ENCODE measurements at regions not wholly inside any gene's neighbourhood (a gene's known extent, or its start where the extent isn't known, plus 50 kb on each side); places are given as distances from the start of the nearest gene placed in this dataset.
"Not testable (repeated sequence)": the region's sequence is repeated elsewhere in the genome, so short reads cannot be mapped to it uniquely, and the experiment has no call there.

- H3K4me3 ChIP-seq (ENCODE audit: low read depth, low read length) = no peak overlapping the region
- TF ChIP-seq CTCF (IDR thresholded peaks at IDR 0.05; ENCODE audit: borderline replicate concordance, insufficient read depth, low read depth, low read length) = no peak
Measured at GRCh38 chr3:11739706-11740105, 96.0 kb upstream of the VGLL4 start.

GRCh38 chr3:11739123-11739522, 95.4 kb upstream of the VGLL4 start:
- TF ChIP-seq CTCF (IDR thresholded peaks at IDR 0.05; ENCODE audit: borderline replicate concordance, insufficient read depth, low read depth, low read length) = no peak

GRCh38 chr3:11737742-11738141, 94.0 kb upstream of the VGLL4 start:
- no peak for TF ChIP-seq CTCF (IDR thresholded peaks at IDR 0.05; ENCODE audit: borderline replicate concordance, insufficient read depth, low read depth, low read length)
- H3K4me3 ChIP-seq (ENCODE audit: low read depth, low read length) = no peak overlapping the region

More at GRCh38 chr3:11739123-11739522, 95.4 kb upstream of the VGLL4 start:
- H3K4me3 ChIP-seq (ENCODE audit: low read depth, low read length) = no peak overlapping the region

- no peak for TF ChIP-seq CTCF (IDR thresholded peaks at IDR 0.05; ENCODE audit: borderline replicate concordance, insufficient read depth, low read depth, low read length)
- no peak overlapping the region for H3K4me3 ChIP-seq (ENCODE audit: low read depth, low read length)
Measured at GRCh38 chr3:11736136-11736833, 92.6 kb upstream of the VGLL4 start.

- TF ChIP-seq CTCF (IDR thresholded peaks at IDR 0.05; ENCODE audit: borderline replicate concordance, insufficient read depth, low read depth, low read length) = no peak
Measured at GRCh38 chr3:11735638-11736037, 91.9 kb upstream of the VGLL4 start.

GRCh38 chr3:11735111-11735510, 91.4 kb upstream of the VGLL4 start:
- H3K4me3 ChIP-seq (ENCODE audit: low read depth, low read length) = not testable (repeated sequence)

More at GRCh38 chr3:11735638-11736037, 91.9 kb upstream of the VGLL4 start:
- H3K4me3 ChIP-seq (ENCODE audit: low read depth, low read length) = no peak overlapping the region

- no peak for TF ChIP-seq CTCF (IDR thresholded peaks at IDR 0.05; ENCODE audit: borderline replicate concordance, insufficient read depth, low read depth, low read length)
- no peak overlapping the region for H3K4me3 ChIP-seq (ENCODE audit: low read depth, low read length)
Measured at GRCh38 chr3:11733914-11734313, 90.2 kb upstream of the VGLL4 start.
